ENCODE measurements at regions not wholly inside any gene's neighbourhood (a gene's known extent, or its start where the extent isn't known, plus 50 kb on each side); places are given as distances from the start of the nearest gene placed in this dataset.

DNA sequence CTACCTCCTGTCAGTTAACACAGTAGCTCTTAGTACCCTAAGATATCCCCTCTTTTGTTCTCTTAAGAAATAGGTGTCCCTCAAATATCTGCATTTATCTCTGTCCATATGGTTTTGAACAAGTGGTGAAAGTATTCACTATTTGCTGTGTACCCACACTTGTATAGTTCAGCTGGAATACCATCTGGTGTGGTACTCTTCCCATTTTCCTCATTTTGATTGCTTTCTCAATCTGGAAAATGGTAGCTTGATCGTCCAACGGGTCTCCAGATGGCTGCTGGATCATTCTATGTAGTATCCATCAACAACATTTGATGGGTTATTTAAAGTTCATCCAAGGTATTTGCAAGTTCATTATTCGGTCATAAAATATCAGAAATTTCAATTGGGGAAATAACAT lies 100.3 kb upstream of the DPYD start:
- TF ChIP-seq, protein P1, sequence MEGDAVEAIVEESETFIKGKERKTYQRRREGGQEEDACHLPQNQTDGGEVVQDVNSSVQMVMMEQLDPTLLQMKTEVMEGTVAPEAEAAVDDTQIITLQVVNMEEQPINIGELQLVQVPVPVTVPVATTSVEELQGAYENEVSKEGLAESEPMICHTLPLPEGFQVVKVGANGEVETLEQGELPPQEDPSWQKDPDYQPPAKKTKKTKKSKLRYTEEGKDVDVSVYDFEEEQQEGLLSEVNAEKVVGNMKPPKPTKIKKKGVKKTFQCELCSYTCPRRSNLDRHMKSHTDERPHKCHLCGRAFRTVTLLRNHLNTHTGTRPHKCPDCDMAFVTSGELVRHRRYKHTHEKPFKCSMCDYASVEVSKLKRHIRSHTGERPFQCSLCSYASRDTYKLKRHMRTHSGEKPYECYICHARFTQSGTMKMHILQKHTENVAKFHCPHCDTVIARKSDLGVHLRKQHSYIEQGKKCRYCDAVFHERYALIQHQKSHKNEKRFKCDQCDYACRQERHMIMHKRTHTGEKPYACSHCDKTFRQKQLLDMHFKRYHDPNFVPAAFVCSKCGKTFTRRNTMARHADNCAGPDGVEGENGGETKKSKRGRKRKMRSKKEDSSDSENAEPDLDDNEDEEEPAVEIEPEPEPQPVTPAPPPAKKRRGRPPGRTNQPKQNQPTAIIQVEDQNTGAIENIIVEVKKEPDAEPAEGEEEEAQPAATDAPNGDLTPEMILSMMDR (IDR thresholded peaks at IDR 0.05): no peak
- no peak for TF ChIP-seq EZH2 (IDR thresholded peaks at IDR 0.05)
- TF ChIP-seq EZH2phosphoT487 (IDR thresholded peaks at IDR 0.05): no peak

Measured in neural progenitor cell (in vitro differentiated cells).